GM12878 (cell line): ENCODE measurements at regions not wholly inside any gene's neighbourhood (a gene's known extent, or its start where the extent isn't known, plus 50 kb on each side); places are given as distances from the start of the nearest gene placed in this dataset.

ENCODE experiments used
- ATAC-seq: fragments of 200-7000 bp; cut with Tn5 transposase; 3 replicates; pipeline ENCODE4 v1.9.1; 2020; ENCODE audit warnings: mild to moderate bottlenecking, moderate library complexity
- BruUV-seq: library from RNA; stranded (reverse); fragments of 400-500 nt; replicated peaks from 2 replicates; lab custom pipeline; 2021; lab: Mats Ljungman, UMichigan
- CTCF ChIA-PET: fragments of 300-600 bp; sonication (Branson Sonifier 250); formaldehyde crosslinking; extraction: SDS; loops from one replicate; lab custom pipeline; 2021; ENCODE audit warnings: inconsistent platforms; lab: Yijun Ruan, JAX
- POLR2A ChIA-PET: fragments of 350-600 bp; formaldehyde crosslinking; extraction: SDS; loops from one replicate; lab custom pipeline; 2021; ENCODE audit warnings: inconsistent platforms; lab: Charles Lee
- RAD21 ChIA-PET: fragments of 300-600 bp; sonication (Branson Sonifier 250); formaldehyde crosslinking; loops from one replicate; lab custom pipeline; 2023; ENCODE audit warnings: antibody characterized with exemption; ENCODE audit not compliant: unreplicated experiment; lab: Charles Lee
- SMC1A ChIA-PET: fragments of 300-600 bp; sonication (Branson Sonifier 250); formaldehyde crosslinking; loops from one replicate; lab custom pipeline; 2023; ENCODE audit not compliant: unreplicated experiment, uncharacterized antibody; lab: Charles Lee
- DNase-seq: peaks from one replicate; pipeline ENCODE4 v3.0.0-alpha.2; 2011; ENCODE audit warnings: low read depth, low spot score
- FAIRE-seq: peaks from 3 replicates; lab custom pipeline; 2011; peaks lifted over from hg19 to GRCh38; lab: Jason Lieb, UNC
- H2AFZ ChIP-seq: 2 replicates; pipeline ENCODE4 v1.6.0; 2011; ENCODE audit warnings: low read depth, low read length, control low read depth; ENCODE audit not compliant: control insufficient read depth
- H3K27ac ChIP-seq: 2 replicates; pipeline ENCODE4 v1.5.1; 2011; ENCODE audit warnings: control low read depth; ENCODE audit not compliant: control insufficient read depth, insufficient read depth
- H3K27me3 ChIP-seq, 2 experiments: replicated peaks in 1 of 2; 2 replicates each; pipeline versions ENCODE4 v1.6.0 to v1.6.1; 2011; ENCODE audit warnings: low read length in 1 of 2; ENCODE audit not compliant: control insufficient read depth in 2 of 2, insufficient read depth in 2 of 2
- H3K36me3 ChIP-seq, 2 experiments: 2 replicates each; pipeline ENCODE4 v1.5.1; 2011; ENCODE audit warnings: low read length in 1 of 2; ENCODE audit not compliant: control insufficient read depth in 2 of 2, insufficient read depth in 2 of 2
- H3K4me1 ChIP-seq: 2 replicates; pipeline ENCODE4 v1.6.1; 2011; ENCODE audit warnings: mild to moderate bottlenecking, low read length, moderate library complexity, mixed read lengths; ENCODE audit not compliant: control insufficient read depth, insufficient read depth
- H3K4me2 ChIP-seq: 2 replicates; pipeline ENCODE4 v1.6.0; 2011; ENCODE audit warnings: control low read depth; ENCODE audit not compliant: control insufficient read depth, insufficient read depth
- H3K4me3 ChIP-seq: fragments of 200-600 bp; sonication (generic); 2 replicates; pipeline ENCODE4 v1.5.1; 2016
- H3K79me2 ChIP-seq: 2 replicates; pipeline ENCODE4 v1.6.0; 2011; ENCODE audit warnings: low read length; ENCODE audit not compliant: control insufficient read depth, insufficient read depth
- H3K9ac ChIP-seq: 2 replicates; pipeline ENCODE4 v1.8.0; 2011; ENCODE audit warnings: low read length, control low read depth, mixed read lengths; ENCODE audit not compliant: control insufficient read depth, insufficient read depth
- H3K9me3 ChIP-seq: replicated peaks from 3 replicates; pipeline ENCODE4 v1.5.1; 2011; ENCODE audit warnings: mild to moderate bottlenecking, low read length; ENCODE audit not compliant: control insufficient read depth, insufficient read depth
- H4K20me1 ChIP-seq: 2 replicates; pipeline ENCODE4 v1.6.0; 2011; ENCODE audit not compliant: control insufficient read depth, insufficient read depth
- BACH1 ChIP-seq: fragments of 450-650 bp; IDR thresholded peaks from 2 replicates; pipeline ENCODE4 v1.6.1; 2017; ENCODE audit warnings: mild to moderate bottlenecking, borderline replicate concordance
- CBX3 ChIP-seq: fragments of 200-600 bp; sonication (generic); IDR thresholded peaks from 2 replicates; pipeline ENCODE4 v1.6.1; 2016; ENCODE audit warnings: low read depth, borderline replicate concordance
- CEBPB ChIP-seq, 2 experiments: fragments of 150-350 bp in 1 of 2; IDR thresholded peaks; 2 replicates each; pipeline ENCODE4 v1.6.1; 2012 to 2014; ENCODE audit warnings: low read depth in 2 of 2, low read length in 2 of 2, borderline replicate concordance in 1 of 2, inconsistent platforms in 1 of 2
- MEF2B ChIP-seq: fragments of 450-650 bp; IDR thresholded peaks from 2 replicates; pipeline ENCODE4 v1.6.1; 2018; ENCODE audit warnings: mild to moderate bottlenecking, moderate library complexity; ENCODE audit not compliant: partially characterized antibody, poor library complexity, severe bottlenecking
- NFYA ChIP-seq: IDR thresholded peaks from 2 replicates; pipeline ENCODE4 v1.6.1; 2011; ENCODE audit warnings: low read depth, mild to moderate bottlenecking, low read length, improper control_type of control experiment, borderline replicate concordance
- NRF1 ChIP-seq: conservative IDR thresholded peaks from 2 replicates; pipeline ENCODE4 v1.6.1; 2011; ENCODE audit warnings: mild to moderate bottlenecking, low read depth, low read length, improper control_type of control experiment
- RAD21 ChIP-seq: IDR thresholded peaks from 2 replicates; pipeline ENCODE4 v1.6.1; 2011; ENCODE audit warnings: mild to moderate bottlenecking, low read depth, low read length, moderate library complexity; ENCODE audit not compliant: insufficient read depth
- RB1 ChIP-seq: fragments of 450-650 bp; formaldehyde crosslinking; IDR thresholded peaks from 2 replicates; pipeline ENCODE4 v1.6.1; 2017; ENCODE audit warnings: mild to moderate bottlenecking, borderline replicate concordance
- SMAD1 ChIP-seq: fragments of 450-650 bp; IDR thresholded peaks from 2 replicates; pipeline ENCODE4 v1.6.1; 2018; ENCODE audit warnings: mild to moderate bottlenecking, low read depth; ENCODE audit not compliant: partially characterized antibody
- SP1 ChIP-seq: IDR thresholded peaks from one replicate; pipeline ENCODE4 v1.6.1; 2011; ENCODE audit warnings: low read depth, low read length
- SREBF1 ChIP-seq: IDR thresholded peaks from 2 replicates; pipeline ENCODE4 v1.6.1; 2012; ENCODE audit warnings: mild to moderate bottlenecking, low read length
- STAT1 ChIP-seq: fragments of 450-650 bp; conservative IDR thresholded peaks from 2 replicates; pipeline ENCODE4 v1.6.1; 2014; ENCODE audit warnings: antibody characterized with exemption, mild to moderate bottlenecking
- TCF3 ChIP-seq: IDR thresholded peaks from 2 replicates; pipeline ENCODE4 v1.6.1; 2012; ENCODE audit warnings: low read depth, mild to moderate bottlenecking, low read length, borderline replicate concordance; ENCODE audit not compliant: insufficient read depth
- ZBED1 ChIP-seq: IDR thresholded peaks from 2 replicates; pipeline ENCODE4 v1.6.1; 2016; ENCODE audit warnings: borderline replicate concordance
- WGBS: methylation state at CpG from one replicate; pipeline ENCODE4 v1.1.6; 2016; ENCODE audit warnings: low lambda C conversion rate; ENCODE audit not compliant: insufficient replicate concordance, insufficient coverage; ENCODE audit errors: missing lambda C conversion rate; 5-methylcytosine and 5-hydroxymethylcytosine counted together
- in situ Hi-C: fragments of 300-500 bp; cut with MboI; formaldehyde crosslinking; loops from 9 replicates; pipeline ENCODE4 v1.14.3; 2018; ENCODE audit warnings: mixed read lengths
- intact Hi-C: fragments of 100-400 bp; cut with micrococcal nuclease; formaldehyde crosslinking; loops from one replicate; pipeline ENCODE4 v1.14.2; 2022; ENCODE audit not compliant: unreplicated experiment
- TF ChIP-seq, protein P1 (sequence below): fragments of 450-650 bp; IDR thresholded peaks from 2 replicates; pipeline ENCODE4 v1.6.1; 2017; ENCODE audit warnings: antibody characterized with exemption, mild to moderate bottlenecking, moderate library complexity
- TF ChIP-seq, protein P2 (sequence below): IDR thresholded peaks from 2 replicates; pipeline ENCODE4 v1.6.1; 2012; ENCODE audit warnings: improper control_type of control experiment, low read depth, low read length; ENCODE audit not compliant: insufficient replicate concordance

DNA sequence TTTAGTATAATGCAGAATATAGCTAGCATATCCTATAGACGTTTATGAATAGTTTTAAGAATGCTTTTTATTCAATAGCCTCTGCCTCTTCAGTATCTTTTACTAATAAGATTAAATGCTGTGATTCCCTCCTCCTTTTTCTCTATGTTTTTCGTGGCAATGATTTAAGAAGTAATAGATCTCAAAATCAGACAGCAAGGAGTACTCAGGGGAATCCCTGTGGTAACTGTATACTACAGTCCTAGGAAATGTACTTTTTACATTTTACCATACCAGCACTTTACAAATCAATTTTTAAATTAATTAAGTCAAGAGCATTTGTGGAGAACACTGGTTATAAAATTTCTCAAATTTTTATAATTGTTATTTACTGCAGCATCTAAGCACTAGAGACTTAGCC lies 240.6 kb upstream of the CAND1 start:
- no TSS peak for BruUV-seq
- intact Hi-C loops (loop anchor here (5.0 kb wide), 1 partner anchor 194 kb away; no protein-coding TSS in a partner anchor), in situ Hi-C loops (no loop called here)
- DNase-seq: no peak
- Histone ChIP-seq H3K9ac (no peak overlapping the region), H3K4me3 (no peak overlapping the region), H2AFZ (no peak overlapping the region), H4K20me1 (no peaks in the 10 kb centered on the region), H3K4me2 (no peak overlapping the region), H3K79me2 (no peaks in the 10 kb centered on the region), H3K27me3 (no peaks in the 10 kb centered on the region), H3K9me3 (no peaks in the 10 kb centered on the region)
- POLR2A ChIA-PET: no interaction called here
- WGBS: 2% methylated on average over 2 of the region's 2 CpGs
- FAIRE-seq: no peak
- no peak for ATAC-seq
- SMC1A ChIA-PET: no interaction called here
- no peak for TF ChIP-seq TCF3
- no peak for TF ChIP-seq SP1
- TF ChIP-seq NRF1: no peak
- TF ChIP-seq CEBPB (IDR thresholded peaks at IDR 0.05; ENCODE audit: borderline replicate concordance in 1 of 2, low read depth in 2 of 2, low read length in 2 of 2): no peak
- TF ChIP-seq MEF2B: no peak
- TF ChIP-seq, protein P1, sequence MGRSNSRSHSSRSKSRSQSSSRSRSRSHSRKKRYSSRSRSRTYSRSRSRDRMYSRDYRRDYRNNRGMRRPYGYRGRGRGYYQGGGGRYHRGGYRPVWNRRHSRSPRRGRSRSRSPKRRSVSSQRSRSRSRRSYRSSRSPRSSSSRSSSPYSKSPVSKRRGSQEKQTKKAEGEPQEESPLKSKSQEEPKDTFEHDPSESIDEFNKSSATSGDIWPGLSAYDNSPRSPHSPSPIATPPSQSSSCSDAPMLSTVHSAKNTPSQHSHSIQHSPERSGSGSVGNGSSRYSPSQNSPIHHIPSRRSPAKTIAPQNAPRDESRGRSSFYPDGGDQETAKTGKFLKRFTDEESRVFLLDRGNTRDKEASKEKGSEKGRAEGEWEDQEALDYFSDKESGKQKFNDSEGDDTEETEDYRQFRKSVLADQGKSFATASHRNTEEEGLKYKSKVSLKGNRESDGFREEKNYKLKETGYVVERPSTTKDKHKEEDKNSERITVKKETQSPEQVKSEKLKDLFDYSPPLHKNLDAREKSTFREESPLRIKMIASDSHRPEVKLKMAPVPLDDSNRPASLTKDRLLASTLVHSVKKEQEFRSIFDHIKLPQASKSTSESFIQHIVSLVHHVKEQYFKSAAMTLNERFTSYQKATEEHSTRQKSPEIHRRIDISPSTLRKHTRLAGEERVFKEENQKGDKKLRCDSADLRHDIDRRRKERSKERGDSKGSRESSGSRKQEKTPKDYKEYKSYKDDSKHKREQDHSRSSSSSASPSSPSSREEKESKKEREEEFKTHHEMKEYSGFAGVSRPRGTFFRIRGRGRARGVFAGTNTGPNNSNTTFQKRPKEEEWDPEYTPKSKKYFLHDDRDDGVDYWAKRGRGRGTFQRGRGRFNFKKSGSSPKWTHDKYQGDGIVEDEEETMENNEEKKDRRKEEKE: no peak
- no peak for TF ChIP-seq BACH1
- TF ChIP-seq, protein P2, sequence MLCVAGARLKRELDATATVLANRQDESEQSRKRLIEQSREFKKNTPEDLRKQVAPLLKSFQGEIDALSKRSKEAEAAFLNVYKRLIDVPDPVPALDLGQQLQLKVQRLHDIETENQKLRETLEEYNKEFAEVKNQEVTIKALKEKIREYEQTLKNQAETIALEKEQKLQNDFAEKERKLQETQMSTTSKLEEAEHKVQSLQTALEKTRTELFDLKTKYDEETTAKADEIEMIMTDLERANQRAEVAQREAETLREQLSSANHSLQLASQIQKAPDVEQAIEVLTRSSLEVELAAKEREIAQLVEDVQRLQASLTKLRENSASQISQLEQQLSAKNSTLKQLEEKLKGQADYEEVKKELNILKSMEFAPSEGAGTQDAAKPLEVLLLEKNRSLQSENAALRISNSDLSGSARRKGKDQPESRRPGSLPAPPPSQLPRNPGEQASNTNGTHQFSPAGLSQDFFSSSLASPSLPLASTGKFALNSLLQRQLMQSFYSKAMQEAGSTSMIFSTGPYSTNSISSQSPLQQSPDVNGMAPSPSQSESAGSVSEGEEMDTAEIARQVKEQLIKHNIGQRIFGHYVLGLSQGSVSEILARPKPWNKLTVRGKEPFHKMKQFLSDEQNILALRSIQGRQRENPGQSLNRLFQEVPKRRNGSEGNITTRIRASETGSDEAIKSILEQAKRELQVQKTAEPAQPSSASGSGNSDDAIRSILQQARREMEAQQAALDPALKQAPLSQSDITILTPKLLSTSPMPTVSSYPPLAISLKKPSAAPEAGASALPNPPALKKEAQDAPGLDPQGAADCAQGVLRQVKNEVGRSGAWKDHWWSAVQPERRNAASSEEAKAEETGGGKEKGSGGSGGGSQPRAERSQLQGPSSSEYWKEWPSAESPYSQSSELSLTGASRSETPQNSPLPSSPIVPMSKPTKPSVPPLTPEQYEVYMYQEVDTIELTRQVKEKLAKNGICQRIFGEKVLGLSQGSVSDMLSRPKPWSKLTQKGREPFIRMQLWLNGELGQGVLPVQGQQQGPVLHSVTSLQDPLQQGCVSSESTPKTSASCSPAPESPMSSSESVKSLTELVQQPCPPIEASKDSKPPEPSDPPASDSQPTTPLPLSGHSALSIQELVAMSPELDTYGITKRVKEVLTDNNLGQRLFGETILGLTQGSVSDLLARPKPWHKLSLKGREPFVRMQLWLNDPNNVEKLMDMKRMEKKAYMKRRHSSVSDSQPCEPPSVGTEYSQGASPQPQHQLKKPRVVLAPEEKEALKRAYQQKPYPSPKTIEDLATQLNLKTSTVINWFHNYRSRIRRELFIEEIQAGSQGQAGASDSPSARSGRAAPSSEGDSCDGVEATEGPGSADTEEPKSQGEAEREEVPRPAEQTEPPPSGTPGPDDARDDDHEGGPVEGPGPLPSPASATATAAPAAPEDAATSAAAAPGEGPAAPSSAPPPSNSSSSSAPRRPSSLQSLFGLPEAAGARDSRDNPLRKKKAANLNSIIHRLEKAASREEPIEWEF: no peak
- no peak for TF ChIP-seq SMAD1
- TF ChIP-seq CBX3: no peak
- TF ChIP-seq ZBED1: no peak
- TF ChIP-seq STAT1: no peak
- TF ChIP-seq SREBF1: no peak
- TF ChIP-seq RAD21: no peak
- TF ChIP-seq NFYA: no peak
- TF ChIP-seq RB1: no peak
- TF ChIP-seq, all 136 proteins: peak for 0
- H3K36me3 ChIP-seq: no peaks in the 10 kb centered on the region
- ChIA-PET RAD21 (no interaction called here), CTCF (interaction anchor here (0.6 kb wide), 1 partner anchor 52 kb away, joined by 3 read pairs; no protein-coding TSS in a partner anchor)
- no peaks in the 10 kb centered on the region for H3K4me1 ChIP-seq
- no peak overlapping the region for H3K27ac ChIP-seq
